Smooth muscle cell (in vitro differentiated cells): ENCODE measurements at regions not wholly inside any gene's neighbourhood (a gene's known extent, or its start where the extent isn't known, plus 50 kb on each side); places are given as distances from the start of the nearest gene placed in this dataset.

Source experiments
- DNase-seq: peaks from one replicate; lab custom pipeline; 2025; ENCODE audit not compliant: unreplicated experiment; lab: John Stamatoyannopoulos, UW
- H2AFZ ChIP-seq: fragments of 200-600 bp; sonication (generic); 2 replicates; pipeline ENCODE4 v1.6.0; 2016; ENCODE audit warnings: antibody characterized with exemption, low read depth, mild to moderate bottlenecking
- H3F3A ChIP-seq: fragments of 200-600 bp; sonication (generic); 2 replicates; pipeline ENCODE4 v1.6.0; 2017; ENCODE audit warnings: antibody characterized with exemption, low read depth
- H3K27ac ChIP-seq: fragments of 200-600 bp; sonication (generic); 2 replicates; pipeline ENCODE4 v1.5.1; 2016; ENCODE audit warnings: low read depth, mild to moderate bottlenecking
- H3K27me3 ChIP-seq: fragments of 200-600 bp; sonication (generic); 2 replicates; pipeline ENCODE4 v1.6.1; 2016; ENCODE audit warnings: low read depth, mild to moderate bottlenecking
- H3K36me3 ChIP-seq: fragments of 200-600 bp; sonication (generic); 2 replicates; pipeline ENCODE4 v1.5.1; 2016; ENCODE audit warnings: low read depth
- H3K4me1 ChIP-seq: fragments of 200-600 bp; sonication (generic); 2 replicates; pipeline ENCODE4 v1.5.1; 2016; ENCODE audit warnings: low read depth
- H3K4me2 ChIP-seq: fragments of 200-600 bp; sonication (generic); 2 replicates; pipeline ENCODE4 v1.6.0; 2016; ENCODE audit warnings: mild to moderate bottlenecking
- H3K4me3 ChIP-seq: fragments of 200-600 bp; sonication (generic); 2 replicates; pipeline ENCODE4 v1.5.1; 2016; ENCODE audit warnings: mild to moderate bottlenecking
- H3K79me2 ChIP-seq: fragments of 200-600 bp; sonication (generic); 2 replicates; pipeline ENCODE4 v1.6.0; 2016; ENCODE audit warnings: low read depth, mild to moderate bottlenecking
- H3K9ac ChIP-seq: fragments of 200-600 bp; sonication (generic); 2 replicates; pipeline ENCODE4 v1.6.0; 2016; ENCODE audit warnings: low read depth
- H3K9me3 ChIP-seq: fragments of 200-600 bp; sonication (generic); replicated peaks from 2 replicates; pipeline ENCODE4 v1.5.1; 2016; ENCODE audit warnings: low read depth
- H4K20me1 ChIP-seq: fragments of 200-600 bp; sonication (generic); 2 replicates; pipeline ENCODE4 v1.6.0; 2016; ENCODE audit warnings: low read depth
- CTCF ChIP-seq: fragments of 200-600 bp; sonication (generic); IDR thresholded peaks from 2 replicates; pipeline ENCODE4 v1.5.1; 2017; ENCODE audit warnings: borderline replicate concordance, mild to moderate bottlenecking, antibody characterized with exemption; ENCODE audit not compliant: insufficient read depth, poor library complexity, severe bottlenecking
- WGBS: methylation state at CpG from one replicate; pipeline ENCODE4 v1.1.7; 2016; ENCODE audit warnings: low lambda C conversion rate; 5-methylcytosine and 5-hydroxymethylcytosine counted together

GRCh38 chrX:1743105-1743504 is 128.2 kb downstream of the ASMT start:
- H3K79me2 ChIP-seq: no peaks in the 10 kb centered on the region
- H3F3A ChIP-seq: no peaks in the 10 kb centered on the region
- no peaks in the 10 kb centered on the region for H4K20me1 ChIP-seq
- H3K9me3 ChIP-seq: no peaks in the 10 kb centered on the region
- no peaks in the 10 kb centered on the region for H3K36me3 ChIP-seq
- no peak for TF ChIP-seq CTCF
- H3K4me2 ChIP-seq: no peak overlapping the region
- no peak overlapping the region for H3K27ac ChIP-seq
- H3K4me1 ChIP-seq: no peaks in the 10 kb centered on the region
- no peak overlapping the region for H3K9ac ChIP-seq
- H2AFZ ChIP-seq: no peak overlapping the region
- no peaks in the 10 kb centered on the region for H3K27me3 ChIP-seq
- WGBS: 52% methylated on average over 4 of the region's 4 CpGs
- H3K4me3 ChIP-seq: no peak overlapping the region
- DNase-seq: no peak

GRCh38 chrX:1743663-1744062 is 128.8 kb downstream of the ASMT start:
- H3K4me3 ChIP-seq: no peak overlapping the region
- no peak overlapping the region for H3K9ac ChIP-seq
- H3K27me3 ChIP-seq: no peaks in the 10 kb centered on the region
- WGBS: 95% methylated on average over 2 of the region's 2 CpGs
- H3K79me2 ChIP-seq: no peaks in the 10 kb centered on the region
- no peaks in the 10 kb centered on the region for H3K9me3 ChIP-seq
- no peaks in the 10 kb centered on the region for H3F3A ChIP-seq
- H3K4me2 ChIP-seq: no peak overlapping the region
- H4K20me1 ChIP-seq: no peaks in the 10 kb centered on the region
- no peaks in the 10 kb centered on the region for H3K36me3 ChIP-seq
- H2AFZ ChIP-seq: no peak overlapping the region
- TF ChIP-seq CTCF: no peak
- no peaks in the 10 kb centered on the region for H3K4me1 ChIP-seq
- H3K27ac ChIP-seq: no peak overlapping the region
- DNase-seq: no peak

- Histone ChIP-seq H3K36me3 (no peaks in the 10 kb centered on the region), H3K27me3 (no peaks in the 10 kb centered on the region), H3K27ac (no peak overlapping the region), H2AFZ (no peak overlapping the region), H3K9ac (no peak overlapping the region), H3K4me2 (no peak overlapping the region), H3K4me1 (no peaks in the 10 kb centered on the region), H3F3A (no peaks in the 10 kb centered on the region), H3K9me3 (no peaks in the 10 kb centered on the region), H3K79me2 (no peaks in the 10 kb centered on the region), H3K4me3 (no peak overlapping the region), H4K20me1 (no peaks in the 10 kb centered on the region)
- no peak for DNase-seq
- TF ChIP-seq CTCF: no peak
- 65% methylated on average over 3 of the region's 3 CpGs for WGBS
These were observed 133.5 kb downstream of the ASMT start for GRCh38 chrX:1748408-1748807.

- Histone ChIP-seq H3K4me2 (no peak overlapping the region), H3K79me2 (no peaks in the 10 kb centered on the region)
These were observed 134.6 kb downstream of the ASMT start for GRCh38 chrX:1749499-1749898.

More at GRCh38 chrX:1749499-1749898, 134.6 kb downstream of the ASMT start:
- no peaks in the 10 kb centered on the region for H3K9me3 ChIP-seq
- no peak overlapping the region for H2AFZ ChIP-seq
- WGBS: 90% methylated on average over 7 of the region's 7 CpGs
- H3K9ac ChIP-seq: no peak overlapping the region
- TF ChIP-seq CTCF: no peak
- H3F3A ChIP-seq: no peaks in the 10 kb centered on the region
- no peaks in the 10 kb centered on the region for H4K20me1 ChIP-seq
- DNase-seq: no peak
- no peaks in the 10 kb centered on the region for H3K27me3 ChIP-seq
- H3K27ac ChIP-seq: no peak overlapping the region
- no peaks in the 10 kb centered on the region for H3K4me1 ChIP-seq
- H3K4me3 ChIP-seq: no peak overlapping the region
- H3K36me3 ChIP-seq: no peaks in the 10 kb centered on the region
